K562 (cell line): ENCODE measurements at regions not wholly inside any gene's neighbourhood (a gene's known extent, or its start where the extent isn't known, plus 50 kb on each side); places are given as distances from the start of the nearest gene placed in this dataset.

Experiments
- ATAC-seq: fragments of 200-7000 bp; cut with Tn5 transposase; 3 replicates; pipeline ENCODE4 v1.9.1; 2020; ENCODE audit warnings: moderate library complexity
- BruUV-seq: library from RNA; stranded (reverse); fragments of 400-500 nt; replicated peaks from 2 replicates; lab custom pipeline; 2021; lab: Mats Ljungman, UMichigan
- CTCF ChIA-PET: fragments of 300-600 bp; formaldehyde crosslinking; extraction: SDS; loops from one replicate; lab custom pipeline; 2021; ENCODE audit warnings: low intra/inter-chr PET ratio; lab: Yijun Ruan, JAX
- POLR2A ChIA-PET: fragments of 300-600, 350-650 bp; sonication (Branson Sonifier 250); formaldehyde crosslinking; extraction: SDS; loops from one replicate; lab custom pipeline; 2021; ENCODE audit warnings: antibody characterized with exemption, inconsistent platforms; lab: Yijun Ruan, JAX
- DNase-seq, 4 experiments: peaks; one replicate each; pipeline versions ENCODE4 v3.0.0 to v3.0.0-alpha.2; 2011 to 2018; ENCODE audit warnings: low spot score in 3 of 4, mixed read lengths in 3 of 4; ENCODE audit errors: extremely low read depth in 1 of 4
- FAIRE-seq: peaks from 2 replicates; lab custom pipeline; 2011; peaks lifted over from hg19 to GRCh38; lab: Jason Lieb, UNC
- H2AFZ ChIP-seq: 2 replicates; pipeline ENCODE4 v1.6.0; 2011; ENCODE audit warnings: low read depth, low read length, control low read depth, inconsistent platforms
- H3K27ac ChIP-seq: fragments of 200-600 bp; 3 replicates; pipeline ENCODE4 v1.8.0; 2011; ENCODE audit warnings: low read depth, mild to moderate bottlenecking, control low read depth, inconsistent platforms, low read length, moderate library complexity, mixed read lengths; ENCODE audit errors: extremely low read depth
- H3K27me3 ChIP-seq, 2 experiments: fragments of 300-600 bp in 1 of 2; 2 replicates in 1 of 2; 3 replicates in 1 of 2; pipeline versions ENCODE4 v1.6.0 to v1.8.0; 2011; ENCODE audit warnings: inconsistent platforms in 2 of 2, low read length in 2 of 2, mild to moderate bottlenecking in 1 of 2, mixed read lengths in 1 of 2, moderate library complexity in 1 of 2; ENCODE audit not compliant: control insufficient read depth in 2 of 2, insufficient read depth in 2 of 2
- H3K36me3 ChIP-seq: fragments of 300-600 bp; 3 replicates; pipeline ENCODE4 v1.8.0; 2011; ENCODE audit warnings: mild to moderate bottlenecking, low read length, inconsistent platforms; ENCODE audit not compliant: control insufficient read depth, insufficient read depth
- H3K4me1 ChIP-seq, 2 experiments: fragments of 200-600 bp in 1 of 2; replicated peaks in 1 of 2; 2 replicates in 1 of 2; 3 replicates in 1 of 2; pipeline versions ENCODE4 v1.5.1 to v1.8.0; 2011; ENCODE audit warnings: inconsistent platforms in 2 of 2, low read length in 2 of 2, mild to moderate bottlenecking in 1 of 2, mixed read lengths in 1 of 2, moderate library complexity in 1 of 2; ENCODE audit not compliant: control insufficient read depth in 2 of 2, insufficient read depth in 2 of 2
- H3K4me2 ChIP-seq: 2 replicates; pipeline ENCODE4 v1.6.1; 2011; ENCODE audit warnings: low read length, control low read depth, inconsistent platforms, mixed read lengths; ENCODE audit not compliant: insufficient read depth
- H3K4me3 ChIP-seq: fragments of 200-600 bp; sonication (generic), shearing (Covaris generic); 2 replicates; pipeline ENCODE4 v1.5.1; 2016; ENCODE audit warnings: control low read depth, inconsistent platforms
- H3K79me2 ChIP-seq: fragments of 200-600 bp; 3 replicates; pipeline ENCODE4 v1.8.0; 2011; ENCODE audit warnings: low read length, inconsistent platforms; ENCODE audit not compliant: control insufficient read depth, insufficient read depth
- H3K9ac ChIP-seq, 2 experiments: 2 replicates each; pipeline versions ENCODE4 v1.6.0 to v1.6.1; 2011; ENCODE audit warnings: low read depth in 2 of 2, low read length in 2 of 2, control low read depth in 1 of 2, inconsistent platforms in 1 of 2, mild to moderate bottlenecking in 1 of 2, mixed read lengths in 1 of 2; ENCODE audit not compliant: insufficient read depth in 1 of 2
- H3K9me1 ChIP-seq: one replicate; pipeline ENCODE4 v1.6.0; 2011; ENCODE audit warnings: inconsistent platforms, mild to moderate bottlenecking, low read length, moderate library complexity; ENCODE audit not compliant: control insufficient read depth, insufficient read depth
- H3K9me3 ChIP-seq: replicated peaks from 2 replicates; pipeline ENCODE4 v1.5.1; 2011; ENCODE audit warnings: low read depth, low read length, inconsistent platforms; ENCODE audit not compliant: control insufficient read depth, insufficient read depth
- H4K20me1 ChIP-seq: replicated peaks from 2 replicates; pipeline ENCODE4 v1.6.1; 2011; ENCODE audit warnings: low read length, inconsistent platforms, mixed read lengths; ENCODE audit not compliant: control insufficient read depth, insufficient read depth
- CCNT2 ChIP-seq: IDR thresholded peaks from 2 replicates; pipeline ENCODE4 v1.6.1; 2011; ENCODE audit warnings: borderline replicate concordance, low read depth, mild to moderate bottlenecking, moderate library complexity, mixed read lengths, low read length; ENCODE audit not compliant: insufficient read length; ENCODE audit errors: extremely low read depth
- CEBPB ChIP-seq: fragments of 450-650 bp; IDR thresholded peaks from 2 replicates; pipeline ENCODE4 v1.6.1; 2016; ENCODE audit warnings: missing genetic modification characterization, missing compliant biosample characterization
- CREB3L1 ChIP-seq: fragments of 450-650 bp; IDR thresholded peaks from 2 replicates; pipeline ENCODE4 v1.6.1; 2014; ENCODE audit warnings: low read depth, mild to moderate bottlenecking, moderate library complexity, borderline replicate concordance
- HOXB6 ChIP-seq: fragments of 250-450 bp; sonication (Bioruptor Pico); IDR thresholded peaks from 2 replicates; pipeline ENCODE4 v1.5.1; 2022; ENCODE audit warnings: mild to moderate bottlenecking, borderline replicate concordance
- KLF13 ChIP-seq: fragments of 450-650 bp; IDR thresholded peaks from 2 replicates; pipeline ENCODE4 v1.6.1; 2016; ENCODE audit warnings: missing genetic modification characterization, low read depth, mild to moderate bottlenecking, missing compliant biosample characterization, moderate library complexity, borderline replicate concordance
- MYNN ChIP-seq, 2 experiments: sonication (generic); formaldehyde crosslinking in 1 of 2; IDR thresholded peaks; 2 replicates each; pipeline versions ENCODE4 v1.5.0 to v1.6.1; 2016 to 2020; ENCODE audit warnings: antibody characterized with exemption in 1 of 2, missing genetic modification reagents in 1 of 2
- NCOA4 ChIP-seq: fragments of 450-650 bp; IDR thresholded peaks from 2 replicates; pipeline ENCODE4 v1.6.1; 2018; ENCODE audit warnings: mild to moderate bottlenecking; ENCODE audit not compliant: partially characterized antibody
- PHB ChIP-seq: fragments of 250-450 bp; sonication (Bioruptor Pico); IDR thresholded peaks from 2 replicates; pipeline ENCODE4 v1.5.0; 2021
- SRSF3 ChIP-seq: fragments of 200-400 bp; formaldehyde crosslinking; IDR thresholded peaks from 2 replicates; pipeline ENCODE4 v1.6.1; 2016; ENCODE audit warnings: mild to moderate bottlenecking, low read length, moderate library complexity; ENCODE audit not compliant: insufficient read depth
- ZBTB40 ChIP-seq, 2 experiments: fragments of 450-650 bp in 1 of 2; sonication (generic) in 1 of 2; formaldehyde crosslinking in 1 of 2; IDR thresholded peaks; 2 replicates each; pipeline versions ENCODE4 v1.7.1 to v1.9.0; 2016 to 2022; ENCODE audit warnings: inconsistent platforms in 1 of 2, mild to moderate bottlenecking in 1 of 2, missing genetic modification reagents in 1 of 2
- ZNF655 ChIP-seq: fragments of 250-450 bp; sonication (Bioruptor Pico); IDR thresholded peaks from 2 replicates; pipeline ENCODE4 v1.5.0; 2021
- WGBS: fragments of 100-300 bp; shearing (Covaris generic); methylation state at CpG from one replicate; pipeline ENCODE4 v1.1.6; 2016; ENCODE audit warnings: low coverage, mixed read lengths; ENCODE audit not compliant: insufficient coverage; ENCODE audit errors: missing lambda C conversion rate; 5-methylcytosine and 5-hydroxymethylcytosine counted together
- in situ Hi-C: fragments of 300-500 bp; cut with MboI; formaldehyde crosslinking; loops from 4 replicates; pipeline ENCODE4 v1.15.0; 2018; ENCODE audit warnings: inconsistent platforms, mixed read lengths
- intact Hi-C: fragments of 100-400 bp; cut with micrococcal nuclease; formaldehyde crosslinking; loops from 2 replicates; pipeline ENCODE4 v1.14.2; 2022

DNA sequence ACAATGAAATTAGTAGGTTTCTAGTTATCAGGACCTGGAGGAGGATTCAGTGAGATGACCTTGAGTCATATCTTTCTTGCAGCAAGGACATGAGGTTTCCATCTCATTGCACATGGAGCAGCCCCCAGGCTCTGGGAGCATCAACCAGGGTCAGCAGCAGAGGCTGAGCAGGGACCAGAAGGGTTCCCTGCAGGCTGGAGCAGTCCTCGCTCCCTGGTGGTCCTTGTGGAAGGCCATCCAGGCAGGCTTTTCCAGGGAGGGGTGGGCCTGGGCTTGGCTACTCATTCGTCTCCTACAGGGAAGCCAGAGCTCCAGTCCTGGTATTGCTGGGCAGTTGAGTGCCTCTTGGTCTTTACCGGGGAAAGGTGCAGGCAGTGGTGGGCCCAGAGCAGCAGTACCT, 587.5 kb downstream of the GLRX3 start:
- ChIA-PET POLR2A (no interaction called here), CTCF (no interaction called here)
- FAIRE-seq (no peak), DNase-seq (no peak), ATAC-seq (no peak)
- H3K9me3 ChIP-seq: no peaks in the 10 kb centered on the region
- no TSS peak for BruUV-seq
- peaks cover 0 to 3% of the 10 kb centered on the region in 2 experiments; a peak in 2 of 5 replicates for H3K4me1 ChIP-seq
- no peaks in the 10 kb centered on the region for H4K20me1 ChIP-seq
- in situ Hi-C loops: no loop called here
- 0% methylated on average over 2 of the region's 3 CpGs for WGBS
- H3K4me2 ChIP-seq: no peak overlapping the region
- H3K36me3 ChIP-seq: no peaks in the 10 kb centered on the region
- no peaks in the 10 kb centered on the region for H3K9me1 ChIP-seq
- no peak overlapping the region for H3K4me3 ChIP-seq
- no peaks in the 10 kb centered on the region for H3K27me3 ChIP-seq
- H2AFZ ChIP-seq: no peak overlapping the region
- H3K79me2 ChIP-seq: no peaks in the 10 kb centered on the region
- intact Hi-C loops: no loop called here
- no peak overlapping the region for H3K27ac ChIP-seq
- no peak overlapping the region for H3K9ac ChIP-seq
- TF ChIP-seq CREB3L1 (no peak), SRSF3 (no peak), CEBPB (tag) (no peak), ZNF655 (no peak), PHB (CRISPR knock-in tag) (no peak), HOXB6 (CRISPR knock-in tag) (no peak), ZBTB40 (IDR thresholded peaks at IDR 0.05) (no peak), ZBTB40 (CRISPR knock-in tag; IDR thresholded peaks at IDR 0.05) (no peak), NCOA4 (no peak), MYNN (IDR thresholded peaks at IDR 0.05) (no peak), MYNN (CRISPR knock-in tag; IDR thresholded peaks at IDR 0.05) (no peak), KLF13 (no peak), CCNT2 (no peak)
